ENCODE measurements at regions not wholly inside any gene's neighbourhood (a gene's known extent, or its start where the extent isn't known, plus 50 kb on each side); places are given as distances from the start of the nearest gene placed in this dataset.

GRCh38 chr9:673264-673965 is 168.1 kb upstream of the DMRT1 start (continued):
- no peak for TF ChIP-seq FOXO4 (CRISPR knock-in tag; conservative IDR thresholded peaks at IDR 0.05)
- no peak for TF ChIP-seq RELA (CRISPR knock-in tag; IDR thresholded peaks at IDR 0.05)
- no peak for TF ChIP-seq U2AF2 (IDR thresholded peaks at IDR 0.05; ENCODE audit: low read depth, low read length)
- TF ChIP-seq ZNF615 (CRISPR knock-in tag; IDR thresholded peaks at IDR 0.05; ENCODE audit: borderline replicate concordance) = no peak
- no peak for TF ChIP-seq ZNF441 (CRISPR knock-in tag; IDR thresholded peaks at IDR 0.05; ENCODE audit: borderline replicate concordance)
- TF ChIP-seq GATAD2A (CRISPR knock-in tag; IDR thresholded peaks at IDR 0.05) = peak; percentile 72; the same call in 1 of the 2 replicates
- no peak for TF ChIP-seq ZIK1 (CRISPR knock-in tag; IDR thresholded peaks at IDR 0.05; ENCODE audit: borderline replicate concordance, low read depth)
- no peak for TF ChIP-seq PRDM15 (CRISPR knock-in tag; IDR thresholded peaks at IDR 0.05)
- TF ChIP-seq ERF (CRISPR knock-in tag; IDR thresholded peaks at IDR 0.05) = no peak
- TF ChIP-seq BCL6 (CRISPR knock-in tag; IDR thresholded peaks at IDR 0.05) = 0 out of 2 replicates have a peak, but pooled peaks have one; percentile 46
- no peak for TF ChIP-seq ZNF619 (CRISPR knock-in tag; IDR thresholded peaks at IDR 0.05)
- TF ChIP-seq MLX (CRISPR knock-in tag; IDR thresholded peaks at IDR 0.05) = no peak
- TF ChIP-seq ZBTB38 (CRISPR knock-in tag; IDR thresholded peaks at IDR 0.05) = 0 out of 2 replicates have a peak, but pooled peaks have one; percentile 20
- TF ChIP-seq FOXK2 (IDR thresholded peaks at IDR 0.05) = no peak
- no peak for TF ChIP-seq SALL2 (CRISPR knock-in tag; IDR thresholded peaks at IDR 0.05)
- TF ChIP-seq CSRNP1 (CRISPR knock-in tag; IDR thresholded peaks at IDR 0.05) = 0 out of 2 replicates have a peak, but pooled peaks have one; percentile 42
- TF ChIP-seq ZNF367 (CRISPR knock-in tag; IDR thresholded peaks at IDR 0.05; ENCODE audit: borderline replicate concordance) = no peak
- no peak for TF ChIP-seq ISX (CRISPR knock-in tag; conservative IDR thresholded peaks at IDR 0.05)
- TF ChIP-seq CERS6 (CRISPR knock-in tag; IDR thresholded peaks at IDR 0.05) = no peak
- TF ChIP-seq ATRX (CRISPR knock-in tag; IDR thresholded peaks at IDR 0.05; ENCODE audit: borderline replicate concordance) = no peak
- no peak for TF ChIP-seq SIX4 (CRISPR knock-in tag; IDR thresholded peaks at IDR 0.05)
- TF ChIP-seq PTBP1 (IDR thresholded peaks at IDR 0.05; ENCODE audit: low read depth, low read length, poor library complexity, severe bottlenecking) = no peak
- peak; percentile 74; the same call in 1 of the 2 replicates for TF ChIP-seq ZNF383 (CRISPR knock-in tag; IDR thresholded peaks at IDR 0.05; ENCODE audit: borderline replicate concordance)
- TF ChIP-seq TGIF2 (CRISPR knock-in tag; IDR thresholded peaks at IDR 0.05) = peak; percentile 41

Measured in HepG2 (cell line).